NT2/D1 (cell line): ENCODE measurements at regions not wholly inside any gene's neighbourhood (a gene's known extent, or its start where the extent isn't known, plus 50 kb on each side); places are given as distances from the start of the nearest gene placed in this dataset.

ENCODE experiments used
- YY1 ChIP-seq: IDR thresholded peaks from 2 replicates; pipeline ENCODE4 v1.6.1; 2011; ENCODE audit not compliant: insufficient read length, insufficient read depth
- ZNF274 ChIP-seq: IDR thresholded peaks from 2 replicates; pipeline ENCODE4 v1.6.1; 2011; ENCODE audit warnings: mild to moderate bottlenecking, low read depth, low read length

DNA sequence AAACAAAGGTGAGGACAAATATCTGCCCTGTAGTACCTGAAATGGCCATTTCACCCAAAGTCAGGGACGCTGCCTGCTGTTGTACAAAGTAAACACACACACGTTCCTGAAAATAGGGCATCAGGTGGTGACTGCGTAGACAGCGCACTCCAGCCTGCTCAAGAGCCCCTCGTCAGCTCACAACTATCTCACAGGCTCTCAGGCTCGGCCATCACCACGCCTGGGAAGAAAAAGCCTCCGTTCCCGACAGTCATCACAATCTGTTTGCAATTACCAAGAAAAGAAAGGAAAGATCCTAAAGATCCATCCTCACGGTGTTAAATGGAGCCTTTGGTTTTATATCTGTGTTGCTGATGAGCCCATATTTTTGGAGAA is 230.2 kb downstream of the ZNF516 start:
- TF ChIP-seq YY1 (no peak), ZNF274 (no peak)
